ENCODE measurements at regions not wholly inside any gene's neighbourhood (a gene's known extent, or its start where the extent isn't known, plus 50 kb on each side); places are given as distances from the start of the nearest gene placed in this dataset.
"Not testable (repeated sequence)": the region's sequence is repeated elsewhere in the genome, so short reads cannot be mapped to it uniquely, and the experiment has no call there.

DNA sequence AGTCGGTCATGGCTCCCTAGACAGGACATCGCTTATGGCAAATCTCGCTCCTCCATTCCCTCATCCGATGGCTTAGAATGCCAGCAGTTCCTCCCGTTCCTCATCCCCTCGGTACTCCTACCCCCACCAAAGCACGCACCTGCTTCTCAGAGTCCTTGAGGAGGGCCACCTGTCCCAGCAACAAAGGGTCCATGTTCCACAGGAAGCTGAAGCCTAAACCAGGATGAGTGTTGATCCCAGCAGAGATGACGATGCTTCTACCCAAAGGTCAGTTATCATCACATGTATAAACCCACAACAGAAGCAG is 111.2 kb downstream of the THBS2 start:
- no peak for DNase-seq

DNA sequence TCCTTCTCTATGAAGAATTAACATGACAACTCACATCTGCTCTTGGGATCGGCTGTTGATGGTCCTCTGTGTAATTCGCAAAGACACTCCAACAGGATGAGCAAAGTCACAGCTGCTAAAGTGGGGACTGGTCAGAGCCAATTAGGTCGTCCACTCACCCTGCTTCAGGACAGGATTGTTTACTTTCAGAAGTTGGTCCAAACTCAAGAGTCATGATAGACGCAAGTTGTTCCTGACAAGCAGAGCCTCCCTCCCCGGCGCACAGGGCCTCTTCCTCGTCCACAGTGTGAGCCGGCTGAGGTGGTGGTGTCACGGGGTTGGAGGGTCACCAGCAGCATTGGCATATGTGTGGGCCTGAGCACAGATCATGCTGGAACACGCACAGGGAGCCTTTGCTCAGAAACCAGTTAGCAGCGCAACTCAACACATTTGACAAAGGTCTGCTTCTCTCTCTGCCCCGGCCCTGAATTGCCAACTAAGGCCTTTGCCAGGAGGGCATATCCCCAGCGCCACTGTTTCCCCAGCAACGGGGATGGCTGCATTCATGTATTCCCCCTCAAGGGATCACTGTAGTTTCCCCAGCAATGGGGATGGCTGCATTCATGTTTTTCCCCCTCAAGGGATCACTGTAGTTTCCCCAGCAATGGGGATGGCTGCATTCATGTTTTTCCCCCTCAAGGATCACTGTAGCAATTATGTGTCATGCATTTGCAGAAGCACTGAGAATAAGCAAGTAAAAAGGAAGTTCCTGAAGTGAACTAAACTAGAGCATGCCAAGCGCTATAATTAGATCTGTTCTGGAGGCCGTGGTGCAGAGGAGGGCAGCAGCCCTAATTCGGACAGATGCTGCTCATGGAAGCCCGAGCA is 111.7 kb downstream of the THBS2 start:
- DNase-seq = no peak

DNA sequence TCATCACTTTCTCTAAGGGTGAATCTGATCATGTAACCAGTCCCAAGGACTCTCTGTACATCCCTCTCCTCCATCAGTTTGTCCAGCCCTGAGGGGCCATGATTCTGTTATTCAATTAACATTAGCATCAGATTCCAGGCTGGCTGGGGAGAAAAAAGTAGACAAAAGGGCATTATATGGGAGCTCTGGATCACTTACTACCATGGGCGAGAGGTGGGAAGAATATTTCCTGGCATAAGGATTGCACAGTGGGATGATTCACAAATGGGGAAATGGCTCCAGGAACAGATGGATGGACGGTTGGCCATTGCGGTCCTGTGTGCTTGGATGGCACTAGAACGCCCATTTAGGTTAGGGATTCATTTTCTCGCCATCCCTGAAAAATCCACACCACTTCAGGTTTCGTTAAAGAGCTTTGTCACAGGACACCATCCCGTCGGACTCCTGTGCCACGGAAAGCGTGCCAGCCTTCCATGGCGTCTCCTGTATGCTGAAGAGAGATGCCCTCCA is 112.6 kb downstream of the THBS2 start:
- DNase-seq = no peak

DNA sequence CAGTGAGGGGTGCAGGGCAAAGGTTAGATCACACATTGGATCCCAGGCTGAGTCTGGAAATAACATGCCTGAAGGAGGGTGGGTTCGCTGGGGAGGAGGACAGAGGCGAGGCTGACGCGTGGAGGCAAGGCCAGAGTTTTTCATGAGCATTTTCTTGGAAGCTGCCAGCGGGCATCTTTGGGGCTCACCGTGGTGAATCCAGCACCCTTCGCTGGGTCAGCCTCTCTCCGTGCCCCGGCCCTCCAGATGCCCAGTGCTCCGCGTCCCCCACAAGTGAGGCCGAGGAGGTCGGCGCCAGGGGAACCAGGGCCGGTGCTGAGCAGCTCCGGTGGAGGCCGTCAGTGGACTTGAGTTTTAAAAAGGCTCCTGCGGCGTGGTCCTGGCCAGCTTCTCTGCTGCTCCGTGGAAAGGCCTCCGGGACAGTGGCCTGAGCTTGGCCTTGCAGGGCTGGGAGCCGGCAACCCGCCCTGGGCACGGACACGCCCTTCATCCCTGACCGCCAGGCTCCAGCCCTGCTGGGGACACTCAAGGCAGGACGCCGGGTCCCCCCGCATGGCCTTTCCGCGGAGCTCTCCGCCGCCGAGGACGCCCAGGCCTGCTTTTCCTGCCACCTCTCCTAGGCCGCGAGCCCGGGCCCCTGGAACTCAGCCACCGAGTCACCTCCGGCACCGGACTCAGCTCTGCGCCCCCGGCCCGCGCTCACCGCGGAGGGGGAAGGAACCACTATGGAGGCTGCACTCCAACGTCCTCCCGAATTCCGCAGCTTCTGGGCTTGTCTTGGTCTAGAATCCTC is 114.3 kb downstream of the THBS2 start:
- DNase-seq = no peak

DNA sequence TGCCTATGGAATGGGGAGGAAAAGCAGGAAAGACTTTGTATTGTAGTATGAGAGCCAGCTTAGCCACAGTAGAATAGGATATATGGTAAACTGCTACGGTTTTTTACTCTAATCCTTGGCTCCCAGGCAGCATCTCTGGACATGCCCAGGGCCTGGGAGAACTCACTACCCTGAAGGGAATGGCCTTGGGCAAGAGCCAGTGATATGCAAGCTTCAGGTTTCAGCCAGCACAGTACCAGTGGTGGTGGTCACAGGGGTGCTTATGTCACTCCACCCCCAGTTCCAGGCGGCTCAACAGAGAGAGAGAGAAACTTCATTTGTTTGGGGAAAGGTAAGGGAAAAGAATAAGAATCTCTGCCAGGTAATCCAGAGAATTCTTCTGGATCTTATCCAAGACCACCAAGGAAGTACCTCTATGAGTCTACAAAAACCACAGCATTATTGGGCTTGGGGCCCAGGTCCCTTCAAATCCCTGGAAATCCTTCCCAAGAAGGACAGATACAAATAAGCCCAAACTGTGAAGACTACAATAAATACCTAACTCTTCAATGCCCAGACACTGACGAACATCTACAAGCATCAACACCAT is 121.2 kb downstream of the THBS2 start:
- DNase-seq = no peak

DNA sequence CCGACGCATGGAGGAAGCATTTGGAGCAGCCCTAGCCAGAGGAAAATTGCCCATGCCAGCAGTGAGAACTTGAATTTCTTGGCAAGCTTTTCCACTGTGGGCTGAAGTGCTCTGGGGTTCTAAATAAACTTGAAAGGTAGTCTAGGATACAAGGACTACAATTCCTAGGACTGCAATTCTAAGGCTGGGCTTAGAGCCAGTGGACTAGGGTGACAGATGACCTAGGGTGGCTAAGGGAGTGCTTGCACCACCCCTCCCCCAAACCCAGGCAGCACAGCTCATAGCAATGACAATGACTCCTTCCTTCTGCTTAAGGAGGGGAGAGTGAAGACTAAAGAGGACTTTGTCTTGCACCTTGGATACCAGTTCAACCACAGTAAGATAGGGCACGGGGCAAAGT is 122.3 kb downstream of the THBS2 start:
- no peak for DNase-seq

DNA sequence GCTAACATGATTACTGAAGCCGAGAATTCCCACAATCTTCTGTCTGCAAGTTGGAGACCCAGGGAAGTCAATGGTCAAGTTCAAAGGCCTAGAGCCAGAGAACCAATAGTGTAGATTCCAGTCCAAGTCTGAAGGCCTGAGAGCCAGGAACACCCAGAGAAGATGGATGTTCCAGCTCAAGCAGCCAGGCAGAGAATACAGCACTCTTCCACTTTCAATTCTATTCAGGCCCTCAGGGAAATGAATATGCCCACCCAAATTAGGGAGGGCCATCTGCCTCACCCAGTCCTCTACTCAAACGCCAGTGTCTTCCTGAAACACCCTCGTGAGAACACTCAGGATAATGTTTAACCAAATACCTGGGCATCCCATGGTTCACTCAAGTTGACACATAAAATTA is 123.5 kb downstream of the THBS2 start:
- no peak for DNase-seq

DNA sequence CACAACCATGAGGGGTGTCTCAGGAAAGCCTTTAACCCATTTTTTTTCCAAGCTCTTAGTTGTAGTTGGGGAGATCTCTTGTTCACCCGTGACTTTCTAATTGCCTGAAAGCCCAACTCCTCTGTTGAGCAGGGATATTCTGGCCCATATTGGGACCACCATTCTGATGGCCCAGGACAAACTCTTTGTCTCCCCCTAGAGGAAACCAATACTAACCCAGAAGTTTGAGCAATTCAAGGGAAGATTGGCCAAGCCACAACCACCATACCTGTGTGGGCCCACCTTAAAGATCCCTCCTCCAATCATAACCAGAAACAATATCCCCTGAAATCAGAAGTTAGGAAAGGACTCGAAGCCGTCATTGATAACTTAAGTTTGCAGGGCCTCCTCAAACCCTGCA is 132.6 kb downstream of the THBS2 start:
- DNase-seq = no peak

DNA sequence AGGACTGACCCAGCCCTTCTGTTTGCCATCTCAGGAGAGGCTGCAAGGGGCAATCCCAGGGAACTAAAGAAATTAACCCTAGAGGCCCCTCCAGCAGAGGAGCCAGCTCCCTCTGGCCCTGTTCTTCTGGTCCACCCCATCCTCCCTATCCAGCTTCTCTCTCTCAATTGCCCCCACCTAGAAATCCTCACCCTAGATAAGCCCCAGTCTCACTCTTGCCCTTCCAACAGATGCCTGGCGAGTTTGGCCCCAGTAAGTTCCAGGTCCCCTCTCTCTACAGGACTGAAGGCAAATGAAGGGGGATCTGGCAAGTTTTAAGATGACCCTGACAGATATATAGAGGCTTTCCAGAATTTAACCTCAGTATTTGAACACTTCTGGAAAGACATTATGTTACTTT is 134.0 kb downstream of the THBS2 start:
- DNase-seq = no peak

DNA sequence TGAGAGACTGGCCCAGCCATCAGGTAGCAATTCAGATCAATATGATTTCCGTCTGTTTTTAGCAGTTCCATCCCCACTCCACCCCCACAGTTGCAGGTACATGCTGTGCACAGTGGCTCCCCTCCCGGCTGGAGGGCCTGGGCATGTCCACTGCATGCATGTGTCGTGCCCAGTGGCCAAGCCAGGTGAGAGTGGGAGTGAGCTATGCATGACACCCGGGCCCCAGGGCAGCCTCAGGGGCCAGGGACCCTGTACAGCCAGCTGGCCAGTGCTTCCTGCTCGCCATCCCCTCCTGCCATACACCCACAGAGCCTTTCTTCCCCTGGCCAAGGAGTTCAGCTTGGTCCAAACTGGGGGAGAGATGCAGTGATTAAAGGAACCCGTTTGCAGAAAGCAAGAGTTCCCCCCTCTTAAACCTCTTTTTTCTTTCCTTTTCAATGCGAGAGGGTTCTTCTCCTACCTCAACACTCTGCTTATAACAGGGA is 135.3 kb downstream of the THBS2 start:
- DNase-seq = no peak

DNA sequence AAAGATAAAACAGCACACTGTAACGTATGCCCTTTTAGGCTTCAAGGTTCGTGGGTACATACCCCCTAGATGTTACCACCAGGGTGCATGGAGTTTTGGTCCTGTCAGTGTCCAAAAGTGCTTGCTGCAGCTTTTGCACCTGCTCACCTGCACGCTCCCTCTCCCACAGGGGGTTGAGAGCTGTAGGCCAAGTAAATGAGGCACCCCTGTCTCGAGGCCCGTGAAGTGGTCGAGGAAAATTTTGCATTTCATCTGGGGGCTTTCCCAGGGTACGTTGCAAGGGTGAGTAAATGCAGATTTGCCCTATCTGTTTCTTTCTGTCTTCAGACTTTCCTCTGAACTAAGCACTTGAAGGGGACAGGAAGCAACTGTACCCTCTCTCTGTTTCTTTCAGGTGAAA is 136.0 kb downstream of the THBS2 start:
- no peak for DNase-seq

DNA sequence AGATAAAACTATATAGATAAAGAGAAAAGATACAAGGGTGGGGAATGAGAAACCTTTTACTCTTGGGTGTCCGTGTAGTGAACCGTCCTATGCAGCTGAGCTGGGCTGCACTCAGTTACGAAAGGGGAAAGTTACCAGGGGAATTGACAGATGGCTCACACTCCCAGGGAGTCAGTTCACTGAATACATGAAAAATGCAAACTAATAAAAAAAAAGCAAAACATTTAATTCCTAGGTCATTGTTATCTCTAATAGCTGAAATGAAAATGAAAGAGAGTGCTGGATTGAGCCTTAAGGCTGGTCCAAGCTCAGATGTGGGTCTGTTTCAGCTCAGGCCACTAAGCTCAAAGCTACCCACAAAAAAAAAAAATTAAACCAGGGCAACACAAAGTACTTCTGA is 138.0 kb downstream of the THBS2 start:
- no peak for DNase-seq

DNA sequence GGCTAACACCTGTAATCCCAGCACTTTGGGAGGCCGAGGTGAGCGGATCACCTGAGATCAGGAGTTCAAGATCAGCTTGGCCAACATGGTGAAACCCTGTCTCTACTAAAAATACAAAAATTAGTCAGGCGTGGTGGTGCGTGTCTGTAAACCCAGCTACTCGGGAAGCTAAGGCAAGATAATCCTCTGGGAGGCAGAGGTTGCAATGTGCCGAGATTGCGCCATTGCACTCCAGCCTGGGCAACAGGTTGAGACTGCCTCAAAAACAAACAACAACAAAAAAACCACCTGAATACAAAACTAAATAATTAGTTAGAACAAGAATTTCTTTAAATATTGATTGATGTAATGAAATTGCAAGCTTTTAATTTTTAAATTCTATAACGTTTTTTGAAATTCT is 139.0 kb downstream of the THBS2 start:
- DNase-seq = not testable (repeated sequence)

DNA sequence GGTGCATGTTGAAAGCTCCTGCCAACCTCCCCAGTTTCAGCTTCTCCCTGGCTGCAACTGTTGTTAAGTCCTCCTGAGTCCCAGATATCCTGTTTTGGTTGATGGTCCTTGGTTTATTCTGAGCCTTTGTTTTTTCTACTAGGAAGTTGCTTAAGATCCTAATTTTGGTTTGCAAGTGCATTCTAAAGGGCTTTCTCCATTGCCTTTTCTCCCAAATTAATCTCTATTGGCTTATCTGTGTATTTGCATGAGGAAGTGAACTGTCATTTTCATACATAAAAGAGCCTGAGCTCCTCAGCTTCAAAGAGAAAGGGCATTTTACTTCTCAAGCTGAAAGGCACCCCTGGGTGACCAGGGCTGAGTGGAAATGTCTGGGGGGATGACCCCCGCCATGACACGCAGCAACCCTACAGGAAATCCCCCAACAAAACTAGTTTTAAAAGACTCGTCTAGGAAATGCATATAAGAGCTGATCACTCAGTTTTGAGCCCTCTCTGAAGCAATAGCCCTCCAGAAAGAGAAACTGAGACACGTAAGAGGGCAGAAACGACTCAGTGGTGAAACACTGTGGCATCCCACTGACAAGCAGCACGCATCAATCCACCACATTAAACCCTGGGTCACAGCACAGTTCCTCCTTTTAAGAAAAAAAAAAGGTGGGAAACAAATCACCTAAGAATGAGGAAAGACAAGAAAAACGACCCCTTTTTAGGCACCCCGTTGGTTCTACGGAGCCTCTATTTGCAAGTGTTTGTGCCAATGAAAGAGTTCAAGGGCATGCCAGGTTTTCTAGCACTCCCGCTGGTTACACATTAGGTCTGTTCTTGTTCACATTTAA is 140.9 kb downstream of the THBS2 start:
- DNase-seq = no peak

DNA sequence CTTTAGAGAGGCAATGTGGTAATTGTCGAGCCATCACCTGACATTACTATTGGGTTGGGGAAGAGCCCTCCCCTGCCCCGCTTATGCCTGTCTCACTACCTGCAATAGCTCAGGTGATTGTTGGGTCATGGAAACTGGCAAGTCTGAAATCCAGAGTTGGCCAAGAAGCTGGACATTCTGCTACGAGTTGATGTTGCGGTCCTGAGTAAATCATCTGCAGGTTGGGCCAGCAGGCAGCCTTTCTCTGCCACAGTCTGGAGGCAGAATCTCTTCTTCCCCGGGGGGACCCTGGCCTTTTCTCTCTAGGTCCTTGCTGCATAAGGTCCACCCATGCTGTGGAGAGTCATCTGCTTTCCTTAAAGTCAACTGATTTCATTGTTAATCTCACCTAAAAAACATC is 142.4 kb downstream of the THBS2 start:
- no peak for DNase-seq

DNA sequence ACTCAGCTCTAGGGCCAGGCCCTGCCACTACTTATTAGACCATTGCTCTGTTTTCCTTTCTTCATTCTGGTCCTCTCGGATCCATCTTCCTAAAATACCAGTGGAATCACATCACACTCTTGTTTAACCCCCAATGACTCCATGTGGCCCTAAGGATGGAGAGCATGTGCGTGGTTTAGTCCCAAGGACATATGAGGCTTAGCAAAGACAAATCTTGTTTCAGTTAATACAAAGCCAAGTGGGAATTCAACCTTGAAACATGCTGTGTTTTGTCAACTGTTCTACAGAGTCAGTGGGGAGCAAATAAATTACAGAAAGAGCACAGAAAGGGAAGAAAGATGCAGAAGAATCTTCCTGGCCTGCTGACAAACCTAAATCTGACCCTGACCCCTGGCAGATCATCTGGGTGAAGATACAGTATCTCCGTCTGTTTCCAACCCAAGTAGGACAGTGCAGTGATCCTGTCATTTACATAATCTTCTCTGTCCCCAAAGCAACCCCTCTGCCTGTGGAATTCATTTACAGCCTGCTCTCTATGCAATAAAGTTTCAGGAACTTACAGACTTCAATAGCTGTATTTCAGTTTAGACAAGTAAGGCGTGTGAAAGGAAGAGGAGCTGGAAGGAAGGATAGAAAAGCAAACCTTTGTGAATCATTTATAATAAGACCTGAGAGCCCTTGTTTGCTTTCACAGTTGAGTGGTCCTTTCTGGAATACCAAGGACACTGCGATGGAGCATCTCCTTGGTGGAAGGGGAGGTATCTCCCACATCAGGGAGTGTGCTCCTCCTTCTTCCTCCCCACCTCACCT is 144.0 kb downstream of the THBS2 start:
- no peak for DNase-seq

DNA sequence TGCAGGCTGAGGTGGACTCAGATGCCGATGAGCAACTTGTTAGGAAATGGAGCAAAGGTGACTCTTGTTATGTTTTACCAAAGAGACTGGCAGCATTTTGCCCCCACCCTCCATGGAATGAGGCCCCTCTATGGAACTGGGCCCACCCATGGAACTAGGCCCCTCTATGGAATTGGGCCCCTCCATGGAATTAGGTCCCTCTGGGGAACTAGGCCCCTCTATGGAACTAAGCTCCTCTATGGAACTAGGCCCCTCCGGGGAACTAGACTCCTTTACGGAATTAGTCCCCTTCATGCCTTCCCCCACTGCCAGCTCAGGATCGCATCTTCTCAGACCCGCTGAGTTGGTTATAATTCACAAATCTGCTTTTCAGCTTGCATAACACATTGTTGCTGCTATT is 144.9 kb downstream of the THBS2 start:
- DNase-seq = no peak

DNA sequence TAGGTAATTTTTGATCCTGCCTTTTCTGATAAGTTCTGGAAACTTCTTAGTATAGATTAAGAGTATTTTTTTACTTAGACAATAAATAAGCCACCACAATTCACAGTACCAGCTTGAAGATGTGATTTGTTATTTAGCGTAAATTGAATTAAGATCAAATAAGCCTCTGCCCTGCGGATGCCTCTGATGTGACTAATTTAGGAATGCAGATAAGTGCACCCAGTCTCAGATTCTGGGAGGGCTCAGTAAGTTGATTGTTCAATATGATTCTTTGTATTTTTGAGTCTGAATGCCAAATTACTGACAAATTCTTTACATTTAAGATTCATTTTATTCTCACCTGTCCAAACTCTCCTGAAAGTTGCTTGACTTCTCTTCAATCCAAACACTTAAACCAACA is 147.5 kb downstream of the THBS2 start:
- DNase-seq = no peak

DNA sequence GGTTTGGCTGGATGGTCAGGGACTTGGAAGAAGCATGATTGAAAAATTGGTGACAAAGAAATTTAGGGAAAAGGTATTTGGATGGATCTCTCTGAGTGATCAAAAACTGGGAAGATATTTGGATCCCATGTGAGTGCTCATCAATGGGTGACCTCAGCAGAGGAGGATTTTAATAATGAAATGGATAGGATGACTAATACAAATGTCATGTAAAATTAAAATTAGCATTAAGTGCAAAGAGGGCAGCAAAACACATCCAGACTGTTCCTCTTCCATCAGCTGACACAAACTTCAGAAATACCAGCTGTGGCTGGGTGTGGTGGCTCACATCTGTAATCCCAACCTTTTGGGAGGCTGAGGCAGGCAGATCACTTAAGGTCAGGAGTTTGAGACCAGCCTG is 151.7 kb downstream of the THBS2 start:
- DNase-seq = no peak

DNA sequence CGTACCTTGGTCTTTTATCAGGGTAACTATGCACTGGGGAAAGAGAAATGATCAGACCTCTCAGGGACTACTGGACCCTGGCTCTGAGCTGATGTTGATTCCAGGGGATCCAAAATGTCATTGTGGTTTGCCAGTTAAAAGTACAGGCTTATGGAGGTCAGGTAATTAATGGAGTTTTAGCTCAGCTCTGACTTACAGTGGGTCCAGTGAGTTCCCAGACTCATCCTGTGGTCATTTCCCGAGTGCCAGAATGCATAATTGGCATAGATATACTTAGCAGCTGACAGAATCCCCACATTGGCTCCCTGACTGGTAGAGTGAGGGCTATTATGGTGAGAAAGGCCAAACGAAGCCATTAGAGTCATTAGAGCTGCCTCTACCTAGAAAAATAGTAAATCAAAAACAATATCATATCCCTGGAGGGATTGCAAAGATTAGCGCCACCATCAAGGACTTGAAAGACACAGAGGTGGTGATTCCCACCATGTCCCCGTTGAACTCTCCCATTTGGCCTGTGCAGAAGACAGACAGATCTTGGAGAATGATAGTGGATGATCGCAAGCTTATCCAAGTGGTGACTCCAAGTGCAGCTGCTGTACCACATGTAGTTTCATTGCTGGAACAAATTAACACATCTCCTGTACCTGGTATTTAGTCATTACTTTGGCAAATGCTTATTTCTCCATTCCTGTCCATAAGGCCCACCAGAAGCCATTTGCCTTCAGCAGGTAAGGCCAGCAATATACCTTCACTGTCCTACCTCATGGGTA is 152.4 kb downstream of the THBS2 start:
- no peak for DNase-seq
